IMR-90 (cell line): ENCODE measurements at regions not wholly inside any gene's neighbourhood (a gene's known extent, or its start where the extent isn't known, plus 50 kb on each side); places are given as distances from the start of the nearest gene placed in this dataset.

ENCODE experiments used
- ATAC-seq: fragments of 200-7000 bp; cut with Tn5 transposase; 2 replicates; pipeline ENCODE4 v1.9.1; 2020; ENCODE audit warnings: low read depth, mild to moderate bottlenecking, moderate library complexity
- BruUV-seq: library from RNA; stranded (reverse); fragments of 400-500 nt; replicated peaks from 2 replicates; lab custom pipeline; 2021; lab: Mats Ljungman, UMichigan
- CTCF ChIA-PET: fragments of 300-600 bp; formaldehyde crosslinking; extraction: SDS; loops from one replicate; lab custom pipeline; 2021; ENCODE audit warnings: antibody characterized with exemption; lab: Yijun Ruan, JAX
- POLR2A ChIA-PET: fragments of 300-600 bp; sonication (Branson Sonifier 250); formaldehyde crosslinking; loops from one replicate; lab custom pipeline; 2022; ENCODE audit warnings: antibody characterized with exemption; ENCODE audit not compliant: unreplicated experiment; lab: Charles Lee
- DNase-seq: peaks from one replicate; pipeline ENCODE4 v3.0.0; 2013
- H2AFZ ChIP-seq: replicated peaks from 2 replicates; pipeline ENCODE3; 2013; ENCODE audit warnings: low read length, mild to moderate bottlenecking; ENCODE audit not compliant: poor library complexity
- H2AK5ac ChIP-seq: 2 replicates; pipeline ENCODE4 v1.6.1; 2013; ENCODE audit warnings: low read depth, low read length, inconsistent platforms
- H2AK9ac ChIP-seq: replicated peaks from 2 replicates; pipeline ENCODE3; 2013; ENCODE audit warnings: mild to moderate bottlenecking, low read depth, low read length, moderate library complexity; ENCODE audit not compliant: poor library complexity
- H2BK120ac ChIP-seq: 2 replicates; pipeline ENCODE4 v1.6.1; 2013; ENCODE audit warnings: low read depth, low read length, inconsistent platforms
- H2BK15ac ChIP-seq: 3 replicates; pipeline ENCODE4 v1.6.1; 2013; ENCODE audit warnings: low read depth, low read length, inconsistent platforms
- H2BK20ac ChIP-seq: 2 replicates; pipeline ENCODE4 v1.6.1; 2013; ENCODE audit warnings: low read depth, mild to moderate bottlenecking, inconsistent platforms, low read length, moderate library complexity
- H2BK5ac ChIP-seq: 2 replicates; pipeline ENCODE4 v1.6.1; 2013; ENCODE audit warnings: mild to moderate bottlenecking, low read depth, low read length, inconsistent platforms; ENCODE audit not compliant: poor library complexity, severe bottlenecking
- H3K14ac ChIP-seq: replicated peaks from 2 replicates; pipeline ENCODE4 v1.6.1; 2013; ENCODE audit warnings: low read depth, low read length, inconsistent platforms
- H3K18ac ChIP-seq: 2 replicates; pipeline ENCODE4 v1.6.1; 2013; ENCODE audit warnings: low read depth, low read length, control low read depth
- H3K23ac ChIP-seq: 2 replicates; pipeline ENCODE4 v1.6.1; 2013; ENCODE audit warnings: low read depth, low read length, inconsistent platforms
- H3K27ac ChIP-seq: 2 replicates; pipeline ENCODE4 v1.5.1; 2013; ENCODE audit warnings: mild to moderate bottlenecking, control low read depth, low read length; ENCODE audit not compliant: insufficient read depth
- H3K27me3 ChIP-seq: 2 replicates; pipeline ENCODE4 v1.6.1; 2013; ENCODE audit warnings: low read length; ENCODE audit not compliant: control insufficient read depth, insufficient read depth
- H3K36me3 ChIP-seq: 2 replicates; pipeline ENCODE4 v1.6.1; 2013; ENCODE audit warnings: low read length, mixed read lengths; ENCODE audit not compliant: control insufficient read depth, insufficient read depth
- H3K4ac ChIP-seq: 2 replicates; pipeline ENCODE4 v1.6.1; 2013; ENCODE audit warnings: low read depth, low read length, inconsistent platforms
- H3K4me1 ChIP-seq: 2 replicates; pipeline ENCODE4 v1.6.1; 2013; ENCODE audit warnings: low read length, mixed read lengths; ENCODE audit not compliant: control insufficient read depth, insufficient read depth
- H3K4me2 ChIP-seq: 2 replicates; pipeline ENCODE4 v1.6.1; 2013; ENCODE audit warnings: low read depth, mild to moderate bottlenecking, control low read depth, low read length, moderate library complexity
- H3K4me3 ChIP-seq: 2 replicates; pipeline ENCODE4 v1.5.1; 2013; ENCODE audit warnings: low read depth, mild to moderate bottlenecking, control low read depth, low read length, moderate library complexity; ENCODE audit not compliant: insufficient read depth
- H3K56ac ChIP-seq: 2 replicates; pipeline ENCODE4 v1.6.1; 2013; ENCODE audit warnings: low read length, inconsistent platforms; ENCODE audit not compliant: insufficient read depth; ENCODE audit errors: extremely low read depth
- H3K79me1 ChIP-seq, 2 experiments: 2 replicates each; pipeline ENCODE4 v1.6.1; 2013; ENCODE audit warnings: low read length in 2 of 2, inconsistent platforms in 1 of 2, low read depth in 1 of 2
- H3K9ac ChIP-seq: 2 replicates; pipeline ENCODE4 v1.6.1; 2013; ENCODE audit warnings: low read depth, low read length, control low read depth
- H3K9me1 ChIP-seq: 2 replicates; pipeline ENCODE4 v1.6.1; 2013; ENCODE audit warnings: low read length, inconsistent platforms; ENCODE audit not compliant: insufficient read depth
- H3K9me3 ChIP-seq: 2 replicates; pipeline ENCODE4 v1.6.1; 2013; ENCODE audit warnings: low read length; ENCODE audit not compliant: control insufficient read depth, insufficient read depth
- H4K20me1 ChIP-seq: 2 replicates; pipeline ENCODE4 v1.6.1; 2013; ENCODE audit warnings: low read length, inconsistent platforms; ENCODE audit not compliant: insufficient read depth
- H4K5ac ChIP-seq: 2 replicates; pipeline ENCODE4 v1.6.1; 2013; ENCODE audit warnings: mild to moderate bottlenecking, low read depth, low read length, control low read depth
- H4K8ac ChIP-seq, 2 experiments: 2 replicates each; pipeline ENCODE4 v1.6.1; 2013; ENCODE audit warnings: low read depth in 2 of 2, low read length in 2 of 2, control low read depth in 1 of 2, inconsistent platforms in 1 of 2
- H4K91ac ChIP-seq: 2 replicates; pipeline ENCODE4 v1.6.1; 2013; ENCODE audit warnings: low read depth, low read length, inconsistent platforms; ENCODE audit not compliant: insufficient read depth
- BHLHE40 ChIP-seq: fragments of 150-350 bp; IDR thresholded peaks from 2 replicates; pipeline ENCODE4 v1.6.1; 2016; ENCODE audit warnings: mild to moderate bottlenecking, low read depth, low read length
- CEBPB ChIP-seq: IDR thresholded peaks from 2 replicates; pipeline ENCODE4 v1.6.1; 2012; ENCODE audit warnings: low read depth, low read length, improper control_type of control experiment
- CHD1 ChIP-seq: IDR thresholded peaks from 2 replicates; pipeline ENCODE4 v1.6.1; 2012; ENCODE audit warnings: low read depth, low read length, improper control_type of control experiment
- FOS ChIP-seq: fragments of 150-350 bp; IDR thresholded peaks from 2 replicates; pipeline ENCODE4 v1.6.1; 2016; ENCODE audit warnings: low read depth, low read length
- MAFK ChIP-seq: IDR thresholded peaks from 2 replicates; pipeline ENCODE4 v1.6.1; 2012; ENCODE audit warnings: low read depth, low read length, improper control_type of control experiment
- MAZ ChIP-seq: IDR thresholded peaks from 2 replicates; pipeline ENCODE4 v1.6.1; 2012; ENCODE audit warnings: low read depth, mild to moderate bottlenecking, low read length, improper control_type of control experiment, moderate library complexity, borderline replicate concordance
- MXI1 ChIP-seq: IDR thresholded peaks from 2 replicates; pipeline ENCODE4 v1.6.1; 2012; ENCODE audit warnings: low read depth, mild to moderate bottlenecking, low read length, moderate library complexity, borderline replicate concordance
- NFE2L2 ChIP-seq: fragments of 150-350 bp; IDR thresholded peaks from 2 replicates; pipeline ENCODE4 v1.6.1; 2016; ENCODE audit warnings: low read depth, mild to moderate bottlenecking, low read length
- POLR2A ChIP-seq: IDR thresholded peaks from 2 replicates; pipeline ENCODE4 v1.6.1; 2012; ENCODE audit warnings: mild to moderate bottlenecking, low read depth, low read length
- RAD21 ChIP-seq: IDR thresholded peaks from 2 replicates; pipeline ENCODE4 v1.6.1; 2012; ENCODE audit warnings: low read length, improper control_type of control experiment
- RCOR1 ChIP-seq: IDR thresholded peaks from 2 replicates; pipeline ENCODE4 v1.6.1; 2012; ENCODE audit warnings: mild to moderate bottlenecking, low read length, improper control_type of control experiment; ENCODE audit not compliant: insufficient replicate concordance
- RFX5 ChIP-seq: IDR thresholded peaks from 2 replicates; pipeline ENCODE4 v1.8.0; 2012; ENCODE audit warnings: low read depth, mild to moderate bottlenecking, low read length, moderate library complexity
- SMC3 ChIP-seq: fragments of 150-350 bp; IDR thresholded peaks from 2 replicates; pipeline ENCODE4 v1.6.1; 2016; ENCODE audit warnings: low read depth, mild to moderate bottlenecking, antibody characterized with exemption, low read length, moderate library complexity
- WGBS, 2 experiments: methylation state at CpG; one replicate each; pipeline versions ENCODE4 v1.1.5 to v1.1.7; 2013; ENCODE audit warnings: missing lambda C conversion rate in 2 of 2; ENCODE audit not compliant: insufficient read length in 1 of 2; ENCODE audit errors: extremely low coverage in 2 of 2; 5-methylcytosine and 5-hydroxymethylcytosine counted together
- dilution Hi-C: fragments of 300-500 bp; cut with HindIII; formaldehyde crosslinking; loops from one replicate; pipeline ENCODE4 v1.14.3; 2018; ENCODE audit warnings: low sequenced_read_pairs; ENCODE audit not compliant: unreplicated experiment
- in situ Hi-C: fragments of 300-500 bp; cut with MboI; formaldehyde crosslinking; loops from 3 replicates; pipeline ENCODE4 v1.14.3; 2019; ENCODE audit warnings: low sequenced_read_pairs, inconsistent platforms, mixed read lengths
- intact Hi-C: fragments of 100-400 bp; cut with micrococcal nuclease; formaldehyde crosslinking; loops from 2 replicates; pipeline ENCODE4 v1.10.0; 2022
- TF ChIP-seq, protein P1 (sequence below): fragments of 150-350 bp; IDR thresholded peaks from 2 replicates; pipeline ENCODE4 v1.6.1; 2017; ENCODE audit warnings: mild to moderate bottlenecking, antibody characterized with exemption, low read length, low read depth
- TF ChIP-seq, protein P2 (sequence below): conservative IDR thresholded peaks from 2 replicates; pipeline ENCODE4 v1.5.1; 2012; ENCODE audit warnings: mild to moderate bottlenecking, low read depth, low read length, improper control_type of control experiment
- TF ChIP-seq, protein P3 (sequence below): fragments of 150-350 bp; IDR thresholded peaks from 2 replicates; pipeline ENCODE4 v1.6.1; 2016; ENCODE audit warnings: low read depth, mild to moderate bottlenecking, low read length, moderate library complexity, borderline replicate concordance

DNA sequence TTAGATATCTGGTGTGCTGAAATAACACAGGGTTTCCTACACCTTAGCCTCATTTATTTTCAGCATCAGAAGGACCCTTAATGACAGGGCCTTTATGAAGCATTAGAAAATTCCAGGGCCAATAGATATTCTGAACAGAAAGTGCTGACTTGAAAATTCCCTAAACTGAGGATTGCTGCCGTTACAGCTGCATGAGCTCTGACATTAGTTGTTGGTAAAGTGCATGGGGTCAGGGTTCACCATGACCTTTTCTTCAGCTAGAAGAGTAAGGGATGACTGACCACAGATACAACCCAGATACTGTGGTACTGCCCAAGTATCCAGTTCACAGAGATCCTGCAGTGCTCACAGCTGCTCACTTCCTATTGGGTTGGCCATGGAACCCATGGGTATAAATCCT is 181.7 kb upstream of the SLC25A13 start:
- H3K4ac ChIP-seq: no peak overlapping the region
- H2BK5ac ChIP-seq: no peak overlapping the region
- no peak overlapping the region for H3K4me3 ChIP-seq
- intact Hi-C loops (no loop called here), dilution Hi-C loops (no loop called here), in situ Hi-C loops (no loop called here)
- no peak overlapping the region for H3K56ac ChIP-seq
- H3K9me3 ChIP-seq: no peaks in the 10 kb centered on the region
- H3K14ac ChIP-seq: no peak overlapping the region
- H4K8ac ChIP-seq: no peak overlapping the region
- POLR2A ChIA-PET: no interaction called here
- H2AK5ac ChIP-seq: no peak overlapping the region
- no peak overlapping the region for H2BK20ac ChIP-seq
- no peak overlapping the region for H3K4me2 ChIP-seq
- no peaks in the 10 kb centered on the region for H3K79me1 ChIP-seq
- H2AFZ ChIP-seq: no peak overlapping the region
- no peaks in the 10 kb centered on the region for H3K4me1 ChIP-seq
- no TSS peak for BruUV-seq
- no peak for TF ChIP-seq CHD1
- no peak for TF ChIP-seq POLR2A
- no peak for TF ChIP-seq CEBPB
- TF ChIP-seq RAD21: no peak
- TF ChIP-seq, protein P1, sequence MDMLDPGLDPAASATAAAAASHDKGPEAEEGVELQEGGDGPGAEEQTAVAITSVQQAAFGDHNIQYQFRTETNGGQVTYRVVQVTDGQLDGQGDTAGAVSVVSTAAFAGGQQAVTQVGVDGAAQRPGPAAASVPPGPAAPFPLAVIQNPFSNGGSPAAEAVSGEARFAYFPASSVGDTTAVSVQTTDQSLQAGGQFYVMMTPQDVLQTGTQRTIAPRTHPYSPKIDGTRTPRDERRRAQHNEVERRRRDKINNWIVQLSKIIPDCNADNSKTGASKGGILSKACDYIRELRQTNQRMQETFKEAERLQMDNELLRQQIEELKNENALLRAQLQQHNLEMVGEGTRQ: no peak
- no peak for TF ChIP-seq MXI1
- no peak for TF ChIP-seq BHLHE40
- no peak for TF ChIP-seq MAZ
- TF ChIP-seq RFX5: no peak
- no peak for TF ChIP-seq MAFK
- no peak for TF ChIP-seq SMC3
- no peak for TF ChIP-seq RCOR1
- TF ChIP-seq, protein P2, sequence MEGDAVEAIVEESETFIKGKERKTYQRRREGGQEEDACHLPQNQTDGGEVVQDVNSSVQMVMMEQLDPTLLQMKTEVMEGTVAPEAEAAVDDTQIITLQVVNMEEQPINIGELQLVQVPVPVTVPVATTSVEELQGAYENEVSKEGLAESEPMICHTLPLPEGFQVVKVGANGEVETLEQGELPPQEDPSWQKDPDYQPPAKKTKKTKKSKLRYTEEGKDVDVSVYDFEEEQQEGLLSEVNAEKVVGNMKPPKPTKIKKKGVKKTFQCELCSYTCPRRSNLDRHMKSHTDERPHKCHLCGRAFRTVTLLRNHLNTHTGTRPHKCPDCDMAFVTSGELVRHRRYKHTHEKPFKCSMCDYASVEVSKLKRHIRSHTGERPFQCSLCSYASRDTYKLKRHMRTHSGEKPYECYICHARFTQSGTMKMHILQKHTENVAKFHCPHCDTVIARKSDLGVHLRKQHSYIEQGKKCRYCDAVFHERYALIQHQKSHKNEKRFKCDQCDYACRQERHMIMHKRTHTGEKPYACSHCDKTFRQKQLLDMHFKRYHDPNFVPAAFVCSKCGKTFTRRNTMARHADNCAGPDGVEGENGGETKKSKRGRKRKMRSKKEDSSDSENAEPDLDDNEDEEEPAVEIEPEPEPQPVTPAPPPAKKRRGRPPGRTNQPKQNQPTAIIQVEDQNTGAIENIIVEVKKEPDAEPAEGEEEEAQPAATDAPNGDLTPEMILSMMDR: no peak
- no peak for TF ChIP-seq NFE2L2
- TF ChIP-seq FOS: no peak
- TF ChIP-seq, protein P3, sequence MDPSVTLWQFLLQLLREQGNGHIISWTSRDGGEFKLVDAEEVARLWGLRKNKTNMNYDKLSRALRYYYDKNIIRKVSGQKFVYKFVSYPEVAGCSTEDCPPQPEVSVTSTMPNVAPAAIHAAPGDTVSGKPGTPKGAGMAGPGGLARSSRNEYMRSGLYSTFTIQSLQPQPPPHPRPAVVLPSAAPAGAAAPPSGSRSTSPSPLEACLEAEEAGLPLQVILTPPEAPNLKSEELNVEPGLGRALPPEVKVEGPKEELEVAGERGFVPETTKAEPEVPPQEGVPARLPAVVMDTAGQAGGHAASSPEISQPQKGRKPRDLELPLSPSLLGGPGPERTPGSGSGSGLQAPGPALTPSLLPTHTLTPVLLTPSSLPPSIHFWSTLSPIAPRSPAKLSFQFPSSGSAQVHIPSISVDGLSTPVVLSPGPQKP: no peak
- no peak for DNase-seq
- H4K91ac ChIP-seq: no peak overlapping the region
- no peak overlapping the region for H3K9ac ChIP-seq
- no peaks in the 10 kb centered on the region for H3K36me3 ChIP-seq
- H2BK15ac ChIP-seq: no peak overlapping the region
- no peak overlapping the region for H3K18ac ChIP-seq
- no peaks in the 10 kb centered on the region for H3K9me1 ChIP-seq
- CTCF ChIA-PET: no interaction called here
- no peak overlapping the region for H2AK9ac ChIP-seq
- no peak overlapping the region for H2BK120ac ChIP-seq
- no peak overlapping the region for H3K23ac ChIP-seq
- H3K27me3 ChIP-seq: no peaks in the 10 kb centered on the region
- WGBS, 2 experiments: no CpG with 5 or more reads among the region's 1 CpG
- no peaks in the 10 kb centered on the region for H4K20me1 ChIP-seq
- H3K27ac ChIP-seq: no peak overlapping the region
- no peak overlapping the region for H4K5ac ChIP-seq
- ATAC-seq: no peak
